KBM-7 (cell line): ENCODE measurements at regions not wholly inside any gene's neighbourhood (a gene's known extent, or its start where the extent isn't known, plus 50 kb on each side); places are given as distances from the start of the nearest gene placed in this dataset.

Source experiments
- DNase-seq: peaks from one replicate; pipeline ENCODE4 v3.0.0-alpha.2; 2015
- in situ Hi-C: fragments of 300-500 bp; cut with MboI; formaldehyde crosslinking; loops from 2 replicates; pipeline ENCODE4 v1.14.3; 2020; ENCODE audit warnings: low sequenced_read_pairs, low pct_unique_long_range_greater_than_20kb, mixed read lengths

GRCh38 chr13:99911965-99912566 lies 59.5 kb downstream of the ZIC5 start:
- in situ Hi-C loops = loop anchor here (25.0 kb wide), 1 partner anchor 325 kb away; no protein-coding TSS in a partner anchor

DNA sequence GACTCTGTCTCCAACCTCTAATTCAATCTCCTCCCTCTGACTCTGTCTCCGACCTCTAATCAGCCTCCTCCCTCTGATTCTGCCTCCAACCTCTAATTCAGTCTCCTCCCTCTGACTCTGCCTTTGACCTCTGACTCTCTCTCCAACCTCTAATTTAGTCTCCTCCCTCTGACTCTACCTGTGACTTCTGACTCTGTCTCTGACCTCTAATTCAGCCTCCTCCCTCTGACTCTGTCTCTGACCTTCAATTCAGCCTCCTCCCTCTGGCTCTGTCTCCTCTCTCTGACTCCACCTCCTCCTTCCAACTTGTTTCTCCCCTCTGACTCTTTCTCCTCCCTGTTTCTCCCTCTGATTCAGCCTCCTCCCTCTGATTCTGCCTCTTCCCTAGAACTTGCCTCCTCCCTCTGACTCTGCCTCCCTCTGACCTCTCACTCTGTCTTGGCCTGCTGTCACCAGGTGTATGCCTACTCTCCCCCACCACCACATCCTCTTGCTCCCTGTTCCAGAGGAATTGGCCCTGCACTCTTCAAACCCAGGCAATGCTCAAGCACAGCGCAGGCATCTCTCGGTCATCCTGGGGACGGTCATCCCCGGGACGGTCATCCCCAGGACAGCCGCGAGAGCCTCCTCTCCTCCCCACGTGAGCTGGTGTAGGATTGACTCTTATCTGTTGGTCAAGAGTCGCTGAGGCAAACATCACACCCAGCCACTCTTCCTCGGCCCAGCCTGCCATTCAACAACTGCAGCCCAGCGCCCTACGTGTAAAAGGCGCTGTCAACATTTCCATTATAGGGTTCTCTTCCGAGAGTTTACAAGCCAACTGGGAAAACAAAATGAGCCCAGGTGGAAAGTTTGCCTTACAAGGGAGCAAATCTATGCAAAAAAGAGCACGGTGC lies 60.2 kb downstream of the ZIC5 start:
- DNase-seq = no peak
- in situ Hi-C loops = loop anchor here (25.0 kb wide), 1 partner anchor 326 kb away; no protein-coding TSS in a partner anchor

More at GRCh38 chr13:99911965-99912566, 59.5 kb downstream of the ZIC5 start:
- DNase-seq = no peak

DNA sequence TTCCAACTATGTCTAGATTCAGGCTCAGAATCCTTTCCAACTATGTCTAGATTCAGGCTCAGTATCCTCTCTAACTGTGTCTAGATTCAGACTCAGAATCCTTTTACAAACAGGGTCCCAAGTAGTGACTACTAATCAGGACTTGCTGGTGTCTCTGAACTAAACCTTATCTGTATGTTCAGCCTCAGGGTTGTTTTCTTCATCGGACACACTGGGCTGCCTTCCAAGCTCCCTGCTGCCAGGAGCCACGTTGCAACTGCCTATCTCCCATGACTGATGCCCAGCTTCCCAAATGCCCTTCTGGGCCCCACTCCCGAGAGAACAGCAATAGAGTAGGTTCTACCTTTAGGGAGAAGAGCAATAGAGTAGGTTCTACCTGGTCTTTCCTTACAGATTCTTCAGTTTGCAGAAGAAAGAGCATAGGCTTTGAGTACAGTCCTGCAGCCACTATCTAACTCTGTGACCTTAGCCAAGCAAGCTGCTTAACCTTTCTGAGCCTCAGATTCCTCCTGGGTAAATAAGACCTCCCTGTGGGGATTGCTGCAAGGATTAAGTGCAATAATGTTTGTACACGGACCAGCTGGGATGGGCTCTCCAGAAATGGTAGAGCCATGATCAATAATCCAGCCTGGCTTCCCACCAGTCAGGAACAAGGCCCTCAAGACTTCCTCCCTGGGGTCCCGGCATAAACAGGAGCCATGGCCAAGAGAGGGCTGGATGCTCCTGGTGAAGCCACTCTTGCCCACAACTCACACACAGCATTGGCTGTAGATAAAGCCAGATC lies 61.5 kb downstream of the ZIC5 start:
- in situ Hi-C loops = loop anchor here (25.0 kb wide), 1 partner anchor 327 kb away; no protein-coding TSS in a partner anchor
- DNase-seq = no peak

GRCh38 chr13:99909097-99909835 lies 62.3 kb downstream of the ZIC5 start:
- in situ Hi-C loops = loop anchor here (25.0 kb wide), 1 partner anchor 328 kb away; no protein-coding TSS in a partner anchor
- DNase-seq = no peak

GRCh38 chr13:99908140-99908803 lies 63.3 kb downstream of the ZIC5 start:
- no peak for DNase-seq
- in situ Hi-C loops = loop anchor here (25.0 kb wide), 1 partner anchor 329 kb away; no protein-coding TSS in a partner anchor

GRCh38 chr13:99907627-99908026 lies 63.9 kb downstream of the ZIC5 start:
- DNase-seq = no peak
- in situ Hi-C loops = loop anchor here (25.0 kb wide), 1 partner anchor 330 kb away; no protein-coding TSS in a partner anchor

GRCh38 chr13:99907038-99907437 lies 64.5 kb downstream of the ZIC5 start:
- in situ Hi-C loops = loop anchor here (25.0 kb wide), 1 partner anchor 330 kb away; no protein-coding TSS in a partner anchor

GRCh38 chr13:99905814-99906213 lies 65.8 kb downstream of the ZIC5 start:
- in situ Hi-C loops = loop anchor here (25.0 kb wide), 1 partner anchor 331 kb away; no protein-coding TSS in a partner anchor
- no peak for DNase-seq

More at GRCh38 chr13:99907038-99907437, 64.5 kb downstream of the ZIC5 start:
- DNase-seq = no peak

- in situ Hi-C loops = loop anchor here (25.0 kb wide), 1 partner anchor 332 kb away; no protein-coding TSS in a partner anchor
- DNase-seq = no peak
Observed at GRCh38 chr13:99905224-99905623, 66.3 kb downstream of the ZIC5 start.

GRCh38 chr13:99903140-99903539 lies 68.4 kb downstream of the ZIC5 start:
- in situ Hi-C loops = loop anchor here (25.0 kb wide), 1 partner anchor 334 kb away; no protein-coding TSS in a partner anchor
- DNase-seq = no peak

GRCh38 chr13:99902657-99903056 lies 68.9 kb downstream of the ZIC5 start:
- DNase-seq = no peak

DNA sequence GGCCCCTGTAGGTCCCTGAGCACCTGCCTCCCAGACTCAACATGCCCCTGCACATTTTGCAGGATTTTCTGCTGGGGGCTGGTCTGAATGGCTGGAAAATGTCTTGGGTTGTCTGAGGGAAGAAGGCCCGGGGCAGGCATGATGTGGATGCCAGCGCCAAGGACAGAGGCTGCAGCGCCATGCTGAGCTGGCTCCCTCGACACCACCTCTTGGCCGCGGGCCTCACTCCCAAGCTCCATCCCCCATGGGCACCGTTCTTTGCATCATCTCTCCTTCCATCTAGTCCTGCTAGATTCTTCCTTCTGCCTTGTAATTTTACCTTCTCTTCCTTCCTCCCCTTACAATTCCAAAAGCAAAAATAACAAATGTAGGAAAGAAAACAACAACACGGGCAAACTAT lies 70.6 kb downstream of the ZIC5 start:
- in situ Hi-C loops = loop anchor here (25.0 kb wide), 1 partner anchor 336 kb away; no protein-coding TSS in a partner anchor
- no peak for DNase-seq

More at GRCh38 chr13:99902657-99903056, 68.9 kb downstream of the ZIC5 start:
- in situ Hi-C loops = loop anchor here (25.0 kb wide), 1 partner anchor 335 kb away; no protein-coding TSS in a partner anchor

DNA sequence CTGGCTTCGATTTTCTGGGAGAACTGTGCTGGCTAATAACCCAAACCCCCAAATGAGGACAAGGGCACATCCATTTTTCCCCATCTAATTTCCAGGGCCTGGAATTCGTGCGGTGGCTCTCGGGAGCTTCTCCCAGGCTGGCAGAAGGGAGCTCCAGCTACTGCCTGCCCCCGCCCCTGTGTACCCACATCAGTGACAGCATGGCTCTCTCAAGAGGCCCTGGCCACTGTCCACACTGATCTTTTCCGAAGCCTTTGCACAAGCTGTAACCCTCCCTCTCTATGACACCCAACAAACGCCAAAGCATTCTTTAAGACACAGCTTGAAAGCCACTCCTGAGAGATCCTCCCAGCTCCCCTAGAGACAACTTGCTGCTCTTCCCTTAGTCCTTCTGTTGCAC lies 73.1 kb downstream of the ZIC5 start:
- in situ Hi-C loops = loop anchor here (25.0 kb wide), 1 partner anchor 639 kb away; no protein-coding TSS in a partner anchor

DNA sequence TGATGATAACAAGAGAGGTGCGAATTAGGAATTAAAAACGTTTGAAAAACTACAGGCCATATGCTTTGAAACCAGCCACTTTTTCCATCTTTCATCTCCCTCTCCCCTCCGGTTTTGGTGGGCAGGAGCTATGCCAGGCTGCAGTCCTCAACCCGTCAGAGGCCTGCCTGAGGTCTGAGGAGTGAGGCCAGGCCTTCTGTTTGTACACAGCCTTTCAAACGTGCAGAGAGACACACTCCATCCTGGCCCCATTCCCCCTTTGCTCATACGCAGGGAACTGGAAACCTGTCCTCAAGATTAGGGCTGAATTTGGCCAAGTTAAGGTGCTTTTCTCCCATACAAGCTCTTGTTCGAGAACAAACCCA lies 74.5 kb downstream of the ZIC5 start:
- in situ Hi-C loops = loop anchor here (25.0 kb wide), 1 partner anchor 640 kb away; no protein-coding TSS in a partner anchor
- DNase-seq = no peak

More for the DNA sequence above, 73.1 kb downstream of the ZIC5 start:
- no peak for DNase-seq

GRCh38 chr13:99896369-99897075 lies 75.0 kb downstream of the ZIC5 start:
- in situ Hi-C loops = loop anchor here (25.0 kb wide), 1 partner anchor 641 kb away; no protein-coding TSS in a partner anchor
- no peak for DNase-seq

DNA sequence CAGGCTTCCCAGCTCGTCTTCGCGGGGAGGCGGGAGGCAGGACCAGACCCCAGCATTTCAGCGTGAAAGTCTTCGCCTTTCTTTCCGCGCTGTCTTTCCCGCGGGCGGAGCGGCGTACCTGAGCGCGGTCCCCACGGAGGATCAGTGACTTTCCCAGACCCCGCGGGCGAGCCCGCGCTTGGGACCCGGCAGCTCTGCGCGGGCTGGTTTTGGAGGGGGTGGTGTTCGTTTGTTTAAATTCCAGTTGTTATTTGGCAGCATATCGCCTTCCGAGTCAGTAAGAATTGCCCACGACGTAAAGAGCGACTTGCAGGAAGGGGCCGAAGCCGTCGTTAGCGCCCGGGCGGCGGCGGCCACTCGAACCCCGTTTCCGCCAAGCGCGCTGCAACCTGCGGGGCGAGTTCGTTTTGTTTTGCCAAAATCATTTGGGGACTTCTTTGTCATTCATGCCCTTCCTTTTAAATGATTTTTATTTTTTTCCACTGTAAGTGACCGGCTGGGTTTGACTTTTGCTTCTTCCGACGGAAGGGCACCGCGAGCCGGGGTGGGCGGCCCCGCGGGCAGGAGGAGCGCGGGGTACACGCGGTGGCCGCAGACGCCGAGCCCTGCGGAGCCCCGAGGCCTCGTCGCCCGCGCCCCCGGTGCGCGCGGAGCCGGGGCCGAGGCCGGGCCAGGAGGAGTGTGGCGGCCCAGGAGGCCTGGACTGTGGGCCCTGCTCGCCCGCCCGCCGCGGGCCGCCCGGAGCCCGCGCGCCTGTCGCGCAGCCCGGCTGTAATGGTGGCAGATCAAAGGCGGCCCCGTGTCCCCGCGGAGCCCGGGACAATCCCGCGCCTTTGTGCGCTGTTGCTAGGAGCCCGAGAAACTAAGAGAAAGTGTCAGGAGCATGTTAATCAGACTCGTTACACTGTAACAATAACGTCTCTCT lies 75.9 kb downstream of the ZIC5 start:
- in situ Hi-C loops = loop anchor here (25.0 kb wide), 1 partner anchor 642 kb away; no protein-coding TSS in a partner anchor
- no peak for DNase-seq
